COLO829 (cell line): ENCODE measurements at regions not wholly inside any gene's neighbourhood (a gene's known extent, or its start where the extent isn't known, plus 50 kb on each side); places are given as distances from the start of the nearest gene placed in this dataset.
"Not testable (repeated sequence)": the region's sequence is repeated elsewhere in the genome, so short reads cannot be mapped to it uniquely, and the experiment has no call there.

Source experiments
- DNase-seq: peaks from one replicate; pipeline ENCODE4 v3.0.0; 2012; ENCODE audit warnings: low spot score

- DNase-seq = no peak
These were observed 123.5 kb upstream of the NDP start for GRCh38 chrX:44096666-44097065.

- no peak for DNase-seq
These were observed 121.8 kb upstream of the NDP start for GRCh38 chrX:44094821-44095530.

GRCh38 chrX:44093431-44093830 lies 120.2 kb upstream of the NDP start:
- no peak for DNase-seq

DNA sequence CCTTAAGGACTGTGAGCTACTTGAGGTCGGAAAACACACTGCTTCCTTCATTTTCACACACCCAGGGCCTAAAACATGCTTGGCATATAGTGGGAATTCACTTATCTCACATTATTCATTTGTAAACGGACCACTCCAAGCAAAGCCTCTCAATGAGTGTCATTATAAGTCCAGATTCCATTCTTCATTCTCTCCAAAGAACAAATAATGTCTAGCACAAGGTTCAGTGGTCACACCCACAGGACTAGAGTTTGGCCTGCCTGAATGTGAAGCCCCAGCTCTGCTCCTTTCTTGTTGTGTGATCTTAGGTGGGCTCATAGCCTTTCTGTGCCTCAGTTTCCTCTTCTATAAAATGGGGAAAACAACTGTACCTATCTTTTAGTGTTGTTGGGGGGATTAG lies 119.6 kb upstream of the NDP start:
- no peak for DNase-seq

DNA sequence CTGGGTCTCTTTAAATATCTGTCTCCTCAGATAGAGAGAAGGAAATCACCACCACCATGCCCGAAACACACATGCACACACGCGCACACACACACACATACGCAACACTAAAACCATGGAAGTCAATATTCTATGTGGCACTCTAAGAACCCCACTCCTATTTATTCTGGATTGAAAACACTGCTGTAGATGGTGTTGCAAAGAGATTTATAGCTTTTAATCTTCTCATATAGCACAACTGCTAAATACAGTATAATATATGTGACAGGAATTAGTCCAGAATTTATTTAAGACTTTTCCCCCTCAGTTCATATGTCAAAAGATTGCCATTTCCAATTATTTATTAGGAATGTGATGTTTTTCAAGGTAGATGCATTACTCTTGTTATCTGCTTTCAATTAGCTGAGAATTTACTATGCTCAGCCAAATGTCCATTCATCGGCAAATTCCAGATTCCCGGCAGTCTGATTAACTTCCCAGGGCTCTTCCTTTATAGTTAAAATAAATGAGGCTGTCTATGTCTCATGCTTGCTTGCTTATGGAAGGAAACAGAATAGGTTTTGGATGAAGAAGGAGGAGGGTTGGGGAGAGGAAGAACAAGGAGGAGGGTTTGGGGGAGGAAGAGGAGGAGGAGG lies 115.4 kb upstream of the NDP start:
- DNase-seq = no peak

DNA sequence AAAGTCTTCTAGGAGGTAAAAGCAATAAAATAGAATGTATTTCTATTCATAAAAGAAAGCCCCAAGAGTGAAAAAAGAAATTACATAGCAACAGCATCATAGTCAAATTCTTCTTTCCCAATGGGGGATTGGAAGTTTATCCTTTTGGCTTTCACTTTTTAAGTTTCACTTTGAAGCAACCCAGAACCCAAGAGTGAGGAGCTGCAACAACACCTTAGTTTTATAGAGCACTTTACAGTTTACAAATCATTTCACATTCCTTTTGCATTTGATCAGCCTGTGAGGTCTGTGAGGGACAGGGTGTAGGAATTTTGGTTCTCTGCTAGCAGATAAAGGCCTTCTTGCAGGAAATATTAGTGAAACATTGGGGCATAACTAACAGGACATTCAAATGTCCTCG lies 112.0 kb upstream of the NDP start:
- no peak for DNase-seq

- DNase-seq = no peak
These were observed 109.6 kb upstream of the NDP start for GRCh38 chrX:44082829-44083228.

DNA sequence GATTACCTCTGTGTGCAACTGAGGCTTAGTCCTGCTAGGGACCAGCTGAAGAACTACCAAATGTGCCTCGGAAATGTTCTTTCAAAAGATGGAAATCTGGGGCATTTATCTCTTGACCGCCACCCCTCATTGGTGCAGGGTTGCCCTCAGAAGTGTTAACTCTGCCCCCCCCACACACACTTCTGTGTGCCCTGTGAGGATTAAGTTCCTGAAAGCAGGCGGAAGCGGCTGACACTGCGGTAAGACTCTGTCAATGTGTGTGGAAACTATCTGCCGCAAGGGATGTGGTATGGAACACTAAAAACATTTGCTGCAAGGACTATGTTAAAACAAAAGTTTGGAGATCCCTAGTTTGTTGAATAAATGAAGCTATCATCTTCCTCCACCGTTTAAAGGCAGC lies 106.9 kb upstream of the NDP start:
- no peak for DNase-seq

- no peak for DNase-seq
These were observed 99.4 kb upstream of the NDP start for GRCh38 chrX:44072631-44073030.

GRCh38 chrX:44071847-44072551 lies 98.8 kb upstream of the NDP start:
- DNase-seq = peak; percentile 21

GRCh38 chrX:44071070-44071645 lies 98.0 kb upstream of the NDP start:
- DNase-seq = no peak

DNA sequence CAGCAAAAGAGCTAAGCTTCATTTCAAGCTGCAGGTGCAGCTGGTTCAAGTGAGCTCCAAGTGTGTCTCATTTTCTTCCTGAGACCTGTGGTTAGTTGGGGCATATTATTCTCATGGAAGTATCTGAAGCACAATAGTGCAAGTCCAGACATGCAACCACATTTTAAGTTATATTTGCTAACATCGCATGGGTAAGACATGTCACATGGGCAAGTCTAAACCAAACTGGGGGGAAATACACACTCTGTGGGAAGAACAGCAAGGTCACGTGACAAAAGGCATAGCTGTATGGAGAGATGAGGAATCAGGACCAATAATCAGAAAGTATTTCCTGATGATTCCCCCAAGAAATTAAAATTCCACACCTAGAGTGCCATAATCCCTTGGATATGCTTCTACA lies 94.9 kb upstream of the NDP start:
- DNase-seq = no peak

DNA sequence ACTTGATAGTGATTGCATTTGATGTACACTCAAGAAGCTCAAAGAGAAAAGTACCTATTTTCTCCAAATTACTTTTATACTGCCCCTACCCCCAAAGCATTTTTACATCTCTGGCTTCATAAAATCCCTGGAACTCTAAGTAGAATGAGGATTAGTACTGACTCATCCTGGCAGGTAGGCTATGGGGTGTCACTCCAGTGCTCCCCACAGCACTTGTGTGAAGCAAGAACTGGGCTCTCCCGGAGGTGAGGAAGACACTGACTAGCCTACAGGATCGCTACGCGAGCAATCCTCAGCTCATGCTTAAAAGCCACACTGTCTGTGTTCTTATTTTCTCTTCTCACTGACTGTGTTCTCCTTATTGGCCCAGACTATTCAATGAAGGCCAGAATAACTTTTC lies 90.4 kb upstream of the NDP start:
- no peak for DNase-seq

GRCh38 chrX:44062840-44063239 lies 89.7 kb upstream of the NDP start:
- DNase-seq = no peak

DNA sequence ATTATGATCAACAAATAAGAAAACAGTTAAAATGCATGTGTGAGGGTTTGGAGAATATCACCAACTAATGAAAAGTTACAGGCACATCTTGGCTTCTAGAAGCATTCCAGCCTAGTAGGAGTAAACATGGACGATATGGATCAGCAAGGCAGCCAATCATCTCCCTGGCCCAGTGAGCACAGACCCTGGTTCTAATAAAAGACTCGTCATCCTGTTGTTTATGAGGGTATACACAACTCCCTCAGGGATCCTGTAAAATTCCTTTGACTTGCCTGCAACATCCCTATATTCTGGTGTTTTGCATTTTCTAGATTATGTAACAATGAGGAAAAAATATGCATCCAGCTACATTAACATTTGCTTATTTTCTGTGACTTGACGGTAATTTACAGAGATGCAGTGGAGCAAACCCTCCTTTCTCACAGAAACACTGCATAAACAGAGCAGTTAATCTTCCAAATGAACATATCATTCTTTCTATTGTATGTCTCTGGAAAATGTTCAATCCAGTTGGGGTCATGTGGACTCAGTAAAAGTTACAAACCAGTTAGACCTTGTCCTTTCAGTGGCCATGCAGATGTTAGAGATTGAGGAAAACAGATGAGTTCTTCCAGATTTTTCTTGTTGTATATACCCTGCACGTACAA lies 88.9 kb upstream of the NDP start:
- no peak for DNase-seq

DNA sequence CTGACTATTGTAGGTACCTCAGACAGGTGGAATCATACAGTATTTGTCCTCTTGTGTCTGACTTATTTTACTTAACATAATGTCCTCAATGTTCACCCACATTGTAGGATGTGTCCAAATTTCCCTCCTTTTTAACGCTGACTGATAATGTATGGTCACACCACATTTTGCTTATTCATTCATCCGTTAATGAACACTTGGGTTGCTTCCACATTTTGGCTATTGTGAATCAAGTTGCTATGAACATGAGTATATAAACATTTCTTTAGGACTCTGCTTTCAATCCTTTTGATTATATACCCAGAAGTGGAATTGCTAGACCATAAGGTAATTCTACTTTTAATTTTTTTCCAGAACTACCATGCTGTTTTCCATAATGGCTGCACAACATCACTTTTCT lies 87.0 kb upstream of the NDP start:
- DNase-seq = no peak

DNA sequence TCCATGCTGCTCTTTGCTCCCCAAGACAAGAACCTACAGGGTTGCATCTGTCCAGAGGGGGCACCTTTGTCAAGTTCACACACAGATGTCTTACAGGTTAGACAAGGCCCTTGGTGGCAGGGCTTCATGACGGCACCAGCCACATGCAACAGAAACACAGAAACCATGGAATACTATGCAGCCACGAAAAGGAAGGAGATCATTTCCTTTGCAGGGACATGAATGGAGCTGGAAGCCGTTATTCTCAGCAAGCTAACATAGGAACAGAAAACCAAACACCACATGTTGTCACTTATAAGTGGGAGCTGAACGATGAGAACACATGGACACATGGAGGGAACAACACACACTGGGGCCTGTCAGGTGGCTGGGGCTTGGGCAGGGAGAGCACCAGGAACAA lies 85.1 kb upstream of the NDP start:
- DNase-seq = no peak

GRCh38 chrX:44055638-44056037 lies 82.4 kb upstream of the NDP start:
- no peak for DNase-seq

DNA sequence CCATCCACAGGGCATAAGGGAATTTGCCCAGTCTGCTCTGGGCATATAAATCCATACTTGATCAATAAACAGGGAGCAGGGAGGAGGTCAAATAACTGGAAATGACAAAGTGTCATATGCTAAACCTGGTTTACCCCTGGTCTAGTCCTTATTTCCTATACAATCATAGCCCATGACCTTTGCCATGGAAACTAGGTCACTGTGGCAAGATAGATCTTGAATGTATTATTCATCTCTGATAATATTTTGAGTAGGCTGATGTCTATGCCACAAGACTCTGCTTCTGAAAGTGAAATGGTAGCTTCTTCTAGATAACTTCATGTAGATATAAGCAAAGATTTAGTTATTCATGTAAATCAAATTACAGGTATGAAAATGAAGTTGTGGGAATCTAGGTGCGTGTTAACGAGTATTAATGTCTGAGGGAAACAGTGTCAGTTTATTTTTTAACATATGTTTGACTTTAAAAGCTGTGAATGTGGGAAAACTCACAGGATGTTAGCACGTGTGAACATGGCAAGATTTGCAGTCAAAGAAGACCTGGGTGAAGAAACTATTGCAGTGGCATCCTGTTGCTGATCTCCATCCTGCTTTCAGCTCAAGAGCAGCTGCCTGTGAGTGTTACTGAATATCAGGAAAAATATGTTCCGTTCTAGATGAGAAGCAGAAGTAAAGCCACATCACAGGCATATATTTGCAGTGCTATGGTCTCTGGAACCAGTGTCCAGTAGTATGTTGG lies 81.8 kb upstream of the NDP start:
- no peak for DNase-seq

- not testable (repeated sequence) for DNase-seq
These were observed 71.9 kb upstream of the NDP start for GRCh38 chrX:44045106-44045505.

DNA sequence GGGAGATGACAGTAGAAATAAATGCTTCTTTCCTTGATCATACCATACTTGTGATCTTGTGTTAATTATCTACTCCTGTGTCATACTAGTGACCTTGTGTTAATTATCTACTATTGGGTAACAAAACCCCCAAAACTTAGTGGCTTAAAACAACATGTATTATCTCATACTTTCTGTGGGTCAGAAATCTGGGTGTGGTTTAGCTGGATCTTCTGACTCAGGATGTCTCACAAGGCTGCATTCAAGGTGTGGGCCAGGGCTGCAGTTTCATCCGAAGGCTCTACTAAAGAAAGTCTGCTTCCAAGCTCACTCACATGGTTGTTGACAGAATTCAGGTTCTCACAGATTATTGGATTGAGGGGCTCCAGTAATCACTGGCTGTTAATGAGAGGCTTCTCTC lies 70.3 kb upstream of the NDP start:
- DNase-seq = no peak

DNA sequence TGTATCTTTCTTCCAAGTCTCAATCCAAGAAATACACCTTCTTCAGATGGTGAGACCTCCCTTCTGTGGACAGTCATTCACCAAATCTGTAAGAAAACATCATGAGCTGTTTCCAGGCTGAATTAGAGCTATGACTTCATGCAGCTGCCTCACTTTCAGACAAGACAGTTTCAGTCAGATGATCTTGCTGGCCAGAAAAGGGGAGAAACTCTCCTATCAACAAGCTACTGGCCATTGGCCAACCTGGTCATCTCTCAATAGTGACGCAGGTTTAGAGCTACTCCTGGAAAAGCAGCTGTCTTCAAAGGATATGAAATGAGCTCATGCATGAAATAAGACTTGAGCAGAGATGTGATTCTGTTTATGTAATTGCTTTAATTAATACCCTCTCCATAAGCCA lies 69.6 kb upstream of the NDP start:
- DNase-seq = no peak
